Activated CD8-positive, alpha-beta T cell treated with anti-CD3 and anti-CD28 coated beads for 36 hours (primary cell): ENCODE measurements at regions not wholly inside any gene's neighbourhood (a gene's known extent, or its start where the extent isn't known, plus 50 kb on each side); places are given as distances from the start of the nearest gene placed in this dataset.

Experiments
- ATAC-seq: fragments of 200-7000 bp; cut with Tn5 transposase; one replicate; pipeline ENCODE4 v1.10.0; 2021; ENCODE audit warnings: mild to moderate bottlenecking, moderate library complexity
- CTCF ChIA-PET: fragments of 350-600 bp; sonication (Branson Sonifier 250); formaldehyde crosslinking; loops from one replicate; lab custom pipeline; 2021; ENCODE audit warnings: antibody characterized with exemption; lab: Charles Lee
- POLR2A ChIA-PET: fragments of 350-600 bp; sonication (Branson Sonifier 250); formaldehyde crosslinking; loops from one replicate; lab custom pipeline; 2021; ENCODE audit warnings: antibody characterized with exemption; lab: Charles Lee
- DNase-seq: peaks from one replicate; pipeline ENCODE4 v3.0.0-alpha.2; 2020
- H3K27ac Mint-ChIP-seq: one replicate; pipeline ENCODE4 v1.8.0; 2021; ENCODE audit warnings: mild to moderate bottlenecking, mixed read lengths
- H3K27me3 Mint-ChIP-seq: one replicate; pipeline ENCODE4 v1.8.0; 2021; ENCODE audit warnings: mixed read lengths
- H3K36me3 Mint-ChIP-seq: one replicate; pipeline ENCODE4 v1.8.0; 2021; ENCODE audit warnings: low read depth, mixed read lengths
- H3K4me1 Mint-ChIP-seq: one replicate; pipeline ENCODE4 v1.8.0; 2021; ENCODE audit warnings: low read depth, mixed read lengths
- H3K4me3 Mint-ChIP-seq: one replicate; pipeline ENCODE4 v1.8.0; 2021; ENCODE audit warnings: mild to moderate bottlenecking, moderate library complexity, mixed read lengths
- H3K9me3 Mint-ChIP-seq: one replicate; pipeline ENCODE4 v1.8.0; 2021; ENCODE audit warnings: mixed read lengths
- CTCF ChIP-seq: fragments of 200-600 bp; IDR thresholded peaks from one replicate; pipeline ENCODE4 v1.8.0; 2022; ENCODE audit warnings: antibody characterized with exemption, mild to moderate bottlenecking
- intact Hi-C: fragments of 100-400 bp; cut with micrococcal nuclease; formaldehyde crosslinking; loops from one replicate; pipeline ENCODE4 v1.10.0; 2022

GRCh38 chr18:28692337-28692736 is 515.4 kb upstream of the CDH2 start:
- peaks cover 7% of the 10 kb centered on the region for H3K9me3 Mint-ChIP-seq
- H3K27ac Mint-ChIP-seq, result no peak overlapping the region
- no peak for DNase-seq
- no peaks in the 10 kb centered on the region for H3K36me3 Mint-ChIP-seq
- CTCF ChIA-PET, result no interaction called here
- H3K4me1 Mint-ChIP-seq, result no peaks in the 10 kb centered on the region
- ATAC-seq, result no peak
- intact Hi-C loops, result no loop called here
- H3K27me3 Mint-ChIP-seq, result no peaks in the 10 kb centered on the region
- POLR2A ChIA-PET, result interaction anchor here (0.6 kb wide), 1 partner anchor 19 kb away, joined by 3 read pairs; no protein-coding TSS in a partner anchor
- no peak for TF ChIP-seq CTCF
- H3K4me3 Mint-ChIP-seq, result no peak overlapping the region

GRCh38 chr18:28691496-28691840 is 514.5 kb upstream of the CDH2 start:
- Mint-ChIP-seq H3K36me3 (no peaks in the 10 kb centered on the region), H3K27me3 (no peaks in the 10 kb centered on the region), H3K4me3 (no peak overlapping the region), H3K27ac (no peak overlapping the region), H3K9me3 (peaks cover 10% of the 10 kb centered on the region), H3K4me1 (no peaks in the 10 kb centered on the region)
- ChIA-PET POLR2A (interaction anchor here (0.6 kb wide), 1 partner anchor 20 kb away, joined by 3 read pairs; no protein-coding TSS in a partner anchor), CTCF (no interaction called here)
- ATAC-seq, result no peak
- DNase-seq, result no peak
- TF ChIP-seq CTCF, result no peak
- intact Hi-C loops, result no loop called here

GRCh38 chr18:28690836-28691495 is 514.0 kb upstream of the CDH2 start:
- Mint-ChIP-seq H3K36me3 (no peaks in the 10 kb centered on the region), H3K27me3 (no peaks in the 10 kb centered on the region), H3K4me1 (no peaks in the 10 kb centered on the region), H3K9me3 (peaks cover 10% of the 10 kb centered on the region), H3K4me3 (no peak overlapping the region), H3K27ac (no peak overlapping the region)
- intact Hi-C loops, result no loop called here
- TF ChIP-seq CTCF, result no peak
- ATAC-seq, result no peak
- DNase-seq, result no peak
- ChIA-PET CTCF (no interaction called here), POLR2A (no interaction called here)

GRCh38 chr18:28690100-28690499 is 513.2 kb upstream of the CDH2 start:
- Mint-ChIP-seq H3K27me3 (no peaks in the 10 kb centered on the region), H3K4me3 (no peak overlapping the region), H3K36me3 (no peaks in the 10 kb centered on the region), H3K27ac (no peak overlapping the region), H3K4me1 (no peaks in the 10 kb centered on the region), H3K9me3 (peaks cover 10% of the 10 kb centered on the region)
- ChIA-PET CTCF (no interaction called here), POLR2A (no interaction called here)
- DNase-seq, result no peak
- ATAC-seq, result no peak
- intact Hi-C loops, result no loop called here
- no peak for TF ChIP-seq CTCF

- no peak overlapping the region for H3K27ac Mint-ChIP-seq
- H3K9me3 Mint-ChIP-seq, result peaks cover 10% of the 10 kb centered on the region
- DNase-seq (no peak), ATAC-seq (no peak)
- no peak overlapping the region for H3K4me3 Mint-ChIP-seq
- ChIA-PET POLR2A (no interaction called here), CTCF (no interaction called here)
- H3K27me3 Mint-ChIP-seq, result no peaks in the 10 kb centered on the region
- no peak for TF ChIP-seq CTCF
- no peaks in the 10 kb centered on the region for H3K4me1 Mint-ChIP-seq
- H3K36me3 Mint-ChIP-seq, result no peaks in the 10 kb centered on the region
- intact Hi-C loops, result no loop called here
Measured at GRCh38 chr18:28689588-28689987, 512.7 kb upstream of the CDH2 start.
